HEK293 (cell line): ENCODE measurements at regions not wholly inside any gene's neighbourhood (a gene's known extent, or its start where the extent isn't known, plus 50 kb on each side); places are given as distances from the start of the nearest gene placed in this dataset.

Experiments
- CTCF ChIA-PET: fragments of 350-600 bp; formaldehyde crosslinking; extraction: SDS; loops from one replicate; lab custom pipeline; 2021; ENCODE audit warnings: antibody characterized with exemption; lab: Yijun Ruan, JAX
- POLR2A ChIA-PET: fragments of 300-600 bp; formaldehyde crosslinking; extraction: SDS; loops from one replicate; lab custom pipeline; 2020; ENCODE audit warnings: antibody characterized with exemption, inconsistent platforms; lab: Yijun Ruan, JAX
- H3K27ac ChIP-seq: fragments of 200-500 bp; sonication (Bioruptor generic); 2 replicates; pipeline ENCODE4 v1.5.1; 2014; ENCODE audit warnings: low read depth, low read length, control low read depth, inconsistent platforms; ENCODE audit errors: extremely low read depth
- H3K36me3 ChIP-seq, 2 experiments: fragments of 200-500 bp in 1 of 2; sonication (Bioruptor generic) in 1 of 2; 1 replicate in 1 of 2; 2 replicates in 1 of 2; pipeline ENCODE4 v1.5.1; 2014 to 2017; ENCODE audit warnings: inconsistent platforms in 2 of 2, low read length in 2 of 2; ENCODE audit not compliant: control insufficient read depth in 2 of 2, insufficient read depth in 1 of 2
- H3K4me1 ChIP-seq: fragments of 200-500 bp; sonication (Bioruptor generic); 2 replicates; pipeline ENCODE4 v1.5.1; 2014; ENCODE audit warnings: mild to moderate bottlenecking, low read length, inconsistent platforms; ENCODE audit not compliant: control insufficient read depth, insufficient read depth
- H3K4me3 ChIP-seq: 2 replicates; pipeline ENCODE4 v1.5.1; 2011; ENCODE audit warnings: low read depth, mild to moderate bottlenecking, control low read depth, low read length, moderate library complexity
- H3K9me3 ChIP-seq: fragments of 200-500 bp; sonication (Bioruptor generic); 2 replicates; pipeline ENCODE4 v1.5.1; 2014; ENCODE audit warnings: low read depth, low read length, inconsistent platforms; ENCODE audit not compliant: control insufficient read depth, insufficient read depth
- GLI2 ChIP-seq: fragments of 450-650 bp; formaldehyde crosslinking; IDR thresholded peaks from 2 replicates; pipeline ENCODE4; 2017; ENCODE audit warnings: missing biosample characterization, missing genetic modification characterization, low read depth, borderline replicate concordance
- GLIS2 ChIP-seq: fragments of 450-650 bp; formaldehyde crosslinking; IDR thresholded peaks from 2 replicates; pipeline ENCODE4 v1.5.1; 2016; ENCODE audit warnings: missing biosample characterization, missing genetic modification characterization
- HOXC10 ChIP-seq: sonication (generic); formaldehyde crosslinking; IDR thresholded peaks from 2 replicates; pipeline ENCODE4 v1.8.1; 2023; ENCODE audit warnings: mild to moderate bottlenecking, missing genetic modification reagents
- KLF8 ChIP-seq: fragments of 450-650 bp; formaldehyde crosslinking; IDR thresholded peaks from 2 replicates; pipeline ENCODE4 v1.5.1; 2016; ENCODE audit warnings: missing biosample characterization, missing genetic modification characterization
- OVOL3 ChIP-seq: fragments of 450-650 bp; formaldehyde crosslinking; IDR thresholded peaks from 2 replicates; pipeline ENCODE4 v1.5.1; 2016; ENCODE audit warnings: missing biosample characterization, missing genetic modification characterization
- PRDM10 ChIP-seq: fragments of 450-650 bp; formaldehyde crosslinking; IDR thresholded peaks from 2 replicates; pipeline ENCODE4 v1.5.1; 2016; ENCODE audit warnings: missing biosample characterization, missing genetic modification characterization
- REPIN1 ChIP-seq: fragments of 450-650 bp; formaldehyde crosslinking; IDR thresholded peaks from 2 replicates; pipeline ENCODE4 v1.5.1; 2017; ENCODE audit warnings: missing biosample characterization, missing genetic modification characterization, low read depth
- WT1 ChIP-seq: fragments of 450-650 bp; formaldehyde crosslinking; IDR thresholded peaks from 2 replicates; pipeline ENCODE4 v1.5.1; 2016; ENCODE audit warnings: missing biosample characterization, missing genetic modification characterization
- ZBTB6 ChIP-seq: fragments of 450-650 bp; formaldehyde crosslinking; IDR thresholded peaks from 2 replicates; pipeline ENCODE4 v1.5.1; 2017; ENCODE audit warnings: missing biosample characterization, missing genetic modification characterization
- ZFP3 ChIP-seq: fragments of 450-650 bp; formaldehyde crosslinking; IDR thresholded peaks from 2 replicates; pipeline ENCODE4 v1.5.1; 2016; ENCODE audit warnings: low read depth, missing biosample characterization, missing genetic modification characterization
- ZNF112 ChIP-seq: fragments of 450-650 bp; formaldehyde crosslinking; IDR thresholded peaks from 2 replicates; pipeline ENCODE4 v1.5.0; 2017; ENCODE audit warnings: missing biosample characterization, missing genetic modification characterization
- ZNF132 ChIP-seq: fragments of 450-650 bp; formaldehyde crosslinking; IDR thresholded peaks from 2 replicates; pipeline ENCODE4 v1.5.1; 2017; ENCODE audit warnings: missing biosample characterization, missing genetic modification characterization, borderline replicate concordance
- ZNF155 ChIP-seq: fragments of 450-650 bp; formaldehyde crosslinking; IDR thresholded peaks from 2 replicates; pipeline ENCODE4 v1.5.1; 2016; ENCODE audit warnings: missing biosample characterization, missing genetic modification characterization
- ZNF18 ChIP-seq: fragments of 450-650 bp; formaldehyde crosslinking; IDR thresholded peaks from 2 replicates; pipeline ENCODE4 v1.5.1; 2016; ENCODE audit warnings: missing biosample characterization, missing genetic modification characterization
- ZNF2 ChIP-seq: fragments of 450-650 bp; formaldehyde crosslinking; IDR thresholded peaks from 2 replicates; pipeline ENCODE4 v1.5.1; 2016; ENCODE audit warnings: missing biosample characterization, missing genetic modification characterization
- ZNF221 ChIP-seq: fragments of 450-650 bp; formaldehyde crosslinking; IDR thresholded peaks from 2 replicates; pipeline ENCODE4 v1.5.1; 2017; ENCODE audit warnings: missing biosample characterization, missing genetic modification characterization, borderline replicate concordance
- ZNF266 ChIP-seq: fragments of 450-650 bp; formaldehyde crosslinking; IDR thresholded peaks from 2 replicates; pipeline ENCODE4 v1.5.1; 2016; ENCODE audit warnings: missing biosample characterization, missing genetic modification characterization, low read depth
- ZNF280C ChIP-seq: fragments of 450-650 bp; formaldehyde crosslinking; IDR thresholded peaks from 2 replicates; pipeline ENCODE4 v1.5.1; 2016; ENCODE audit warnings: missing biosample characterization, missing genetic modification characterization
- ZNF341 ChIP-seq: fragments of 450-650 bp; formaldehyde crosslinking; IDR thresholded peaks from 2 replicates; pipeline ENCODE4; 2016; ENCODE audit warnings: low read depth, missing biosample characterization, missing genetic modification characterization
- ZNF776 ChIP-seq: fragments of 450-650 bp; formaldehyde crosslinking; IDR thresholded peaks from 2 replicates; pipeline ENCODE4 v1.5.0; 2017; ENCODE audit warnings: missing biosample characterization, missing genetic modification characterization, borderline replicate concordance
- ZNF792 ChIP-seq: fragments of 450-650 bp; formaldehyde crosslinking; IDR thresholded peaks from 2 replicates; pipeline ENCODE4 v1.5.1; 2016; ENCODE audit warnings: missing biosample characterization, missing genetic modification characterization
- TF ChIP-seq, protein P1 (sequence below): IDR thresholded peaks from 2 replicates; pipeline ENCODE4 v1.6.1; 2011; ENCODE audit warnings: mild to moderate bottlenecking, low read depth, low read length, borderline replicate concordance
- TF ChIP-seq, protein P2 (sequence below): fragments of 450-650 bp; formaldehyde crosslinking; IDR thresholded peaks from 2 replicates; pipeline ENCODE4 v1.5.1; 2016; ENCODE audit warnings: missing biosample characterization, missing genetic modification characterization

- ChIA-PET POLR2A (no interaction called here), CTCF (no interaction called here)
- no peaks in the 10 kb centered on the region for H3K36me3 ChIP-seq
- TF ChIP-seq ZNF2 (tag by site-specific recombination) (no peak), ZBTB6 (tag by site-specific recombination) (no peak), ZNF18 (tag by site-specific recombination) (no peak), ZNF792 (tag by site-specific recombination) (no peak), GLI2 (tag by site-specific recombination) (no peak), HOXC10 (CRISPR knock-in tag) (no peak), GLIS2 (tag by site-specific recombination) (no peak), KLF8 (tag by site-specific recombination) (no peak), OVOL3 (tag by site-specific recombination) (no peak)
- TF ChIP-seq, protein P1, sequence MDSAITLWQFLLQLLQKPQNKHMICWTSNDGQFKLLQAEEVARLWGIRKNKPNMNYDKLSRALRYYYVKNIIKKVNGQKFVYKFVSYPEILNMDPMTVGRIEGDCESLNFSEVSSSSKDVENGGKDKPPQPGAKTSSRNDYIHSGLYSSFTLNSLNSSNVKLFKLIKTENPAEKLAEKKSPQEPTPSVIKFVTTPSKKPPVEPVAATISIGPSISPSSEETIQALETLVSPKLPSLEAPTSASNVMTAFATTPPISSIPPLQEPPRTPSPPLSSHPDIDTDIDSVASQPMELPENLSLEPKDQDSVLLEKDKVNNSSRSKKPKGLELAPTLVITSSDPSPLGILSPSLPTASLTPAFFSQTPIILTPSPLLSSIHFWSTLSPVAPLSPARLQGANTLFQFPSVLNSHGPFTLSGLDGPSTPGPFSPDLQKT: no peak
- H3K4me1 ChIP-seq: no peaks in the 10 kb centered on the region
- no peak overlapping the region for H3K4me3 ChIP-seq
- H3K27ac ChIP-seq: no peak overlapping the region
- H3K9me3 ChIP-seq: no peaks in the 10 kb centered on the region
These were observed 614.5 kb upstream of the LCORL start for GRCh38 chr4:18636001-18636585.

GRCh38 chr4:18635531-18635930 is 614.0 kb upstream of the LCORL start:
- ChIA-PET POLR2A (no interaction called here), CTCF (no interaction called here)
- H3K4me1 ChIP-seq: no peaks in the 10 kb centered on the region
- no peak overlapping the region for H3K4me3 ChIP-seq
- no peaks in the 10 kb centered on the region for H3K36me3 ChIP-seq
- no peaks in the 10 kb centered on the region for H3K9me3 ChIP-seq
- H3K27ac ChIP-seq: no peak overlapping the region
- TF ChIP-seq ZNF266: no peak
- TF ChIP-seq ZNF155 (tag by site-specific recombination): no peak
- no peak for TF ChIP-seq PRDM10
- TF ChIP-seq ZNF280C (tag by site-specific recombination): no peak
- TF ChIP-seq WT1: no peak
- no peak for TF ChIP-seq ZNF776 (tag by site-specific recombination)
- TF ChIP-seq ZNF132 (tag by site-specific recombination): no peak
- TF ChIP-seq, protein P2, sequence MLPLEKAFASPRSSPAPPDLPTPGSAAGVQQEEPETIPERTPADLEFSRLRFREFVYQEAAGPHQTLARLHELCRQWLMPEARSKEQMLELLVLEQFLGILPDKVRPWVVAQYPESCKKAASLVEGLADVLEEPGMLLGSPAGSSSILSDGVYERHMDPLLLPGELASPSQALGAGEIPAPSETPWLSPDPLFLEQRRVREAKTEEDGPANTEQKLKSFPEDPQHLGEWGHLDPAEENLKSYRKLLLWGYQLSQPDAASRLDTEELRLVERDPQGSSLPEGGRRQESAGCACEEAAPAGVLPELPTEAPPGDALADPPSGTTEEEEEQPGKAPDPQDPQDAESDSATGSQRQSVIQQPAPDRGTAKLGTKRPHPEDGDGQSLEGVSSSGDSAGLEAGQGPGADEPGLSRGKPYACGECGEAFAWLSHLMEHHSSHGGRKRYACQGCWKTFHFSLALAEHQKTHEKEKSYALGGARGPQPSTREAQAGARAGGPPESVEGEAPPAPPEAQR (tag by site-specific recombination): no peak
- no peak for TF ChIP-seq REPIN1 (tag by site-specific recombination)
- no peak for TF ChIP-seq ZFP3 (tag by site-specific recombination)
- TF ChIP-seq GLIS2 (tag by site-specific recombination): no peak
- no peak for TF ChIP-seq ZNF112 (tag by site-specific recombination)
- no peak for TF ChIP-seq ZNF221
- no peak for TF ChIP-seq ZNF341 (tag by site-specific recombination)
